NCI-H2171 (cell line): ENCODE measurements at regions not wholly inside any gene's neighbourhood (a gene's known extent, or its start where the extent isn't known, plus 50 kb on each side); places are given as distances from the start of the nearest gene placed in this dataset.

ENCODE experiments used
- DNase-seq: peaks from one replicate; lab custom pipeline; 2025; lab: John Stamatoyannopoulos, UW

GRCh38 chr13:69571606-69572323 lies 535.9 kb upstream of the ATXN8OS start:
- DNase-seq, result no peak

GRCh38 chr13:69567514-69567913 lies 540.1 kb upstream of the ATXN8OS start:
- no peak for DNase-seq

- no peak for DNase-seq
Measured at GRCh38 chr13:69566104-69566716, 541.4 kb upstream of the ATXN8OS start.

GRCh38 chr13:69565334-69565733 lies 542.3 kb upstream of the ATXN8OS start:
- DNase-seq, result peak; percentile 4

- DNase-seq, result peak; percentile 66
Measured at GRCh38 chr13:69556540-69557196, 551.0 kb upstream of the ATXN8OS start.

- DNase-seq, result no peak
Measured at GRCh38 chr13:69553976-69554375, 553.6 kb upstream of the ATXN8OS start.

- DNase-seq, result no peak
Measured at GRCh38 chr13:69551193-69551592, 556.4 kb upstream of the ATXN8OS start.

GRCh38 chr13:69547780-69548179 lies 559.8 kb upstream of the ATXN8OS start:
- no peak for DNase-seq

GRCh38 chr13:69545551-69545950 lies 562.1 kb upstream of the ATXN8OS start:
- no peak for DNase-seq

GRCh38 chr13:69524459-69525150 lies 583.0 kb upstream of the ATXN8OS start:
- DNase-seq, result no peak

- peak; percentile 42 for DNase-seq
Measured at GRCh38 chr13:69496981-69497380, 610.6 kb upstream of the ATXN8OS start.

- no peak for DNase-seq
Measured at GRCh38 chr13:69495096-69495495, 612.5 kb upstream of the ATXN8OS start.

GRCh38 chr13:69487576-69487975 lies 620.0 kb upstream of the ATXN8OS start:
- no peak for DNase-seq

- DNase-seq, result no peak
Measured at GRCh38 chr13:69485991-69486592, 621.5 kb upstream of the ATXN8OS start.

GRCh38 chr13:69477451-69477850 lies 630.2 kb upstream of the ATXN8OS start:
- no peak for DNase-seq

GRCh38 chr13:69474011-69474685 lies 633.5 kb upstream of the ATXN8OS start:
- DNase-seq, result no peak

GRCh38 chr13:69468624-69469023 lies 639.0 kb upstream of the ATXN8OS start:
- DNase-seq, result no peak

GRCh38 chr13:69461397-69461796 lies 646.2 kb upstream of the ATXN8OS start:
- DNase-seq, result peak; percentile 8

GRCh38 chr13:69459346-69459745 lies 648.3 kb upstream of the ATXN8OS start:
- no peak for DNase-seq

- DNase-seq, result peak; percentile 31
Measured at GRCh38 chr13:69458013-69458412, 649.6 kb upstream of the ATXN8OS start.

- peak; percentile 52 for DNase-seq
Measured at GRCh38 chr13:69450245-69450644, 657.4 kb upstream of the ATXN8OS start.

GRCh38 chr13:69425235-69425634 lies 682.4 kb upstream of the ATXN8OS start:
- DNase-seq, result no peak
